GM18499 (cell line): ENCODE measurements at regions not wholly inside any gene's neighbourhood (a gene's known extent, or its start where the extent isn't known, plus 50 kb on each side); places are given as distances from the start of the nearest gene placed in this dataset.

ENCODE experiments used
- ATAC-seq: cut with Tn5 transposase; IDR thresholded peaks from one replicate; pipeline ENCODE4 v1.9.1; 2021; ENCODE audit warnings: moderate number of reproducible peaks; ENCODE audit not compliant: insufficient read depth, unreplicated experiment

GRCh38 chr13:59480396-59481259 is 683.1 kb downstream of the DIAPH3 start:
- no peak for ATAC-seq

GRCh38 chr13:59483501-59484145 is 680.1 kb downstream of the DIAPH3 start:
- ATAC-seq = no peak

- ATAC-seq = no peak
Measured at GRCh38 chr13:59487883-59488282, 675.8 kb downstream of the DIAPH3 start.

- no peak for ATAC-seq
Measured at GRCh38 chr13:59488436-59488835, 675.3 kb downstream of the DIAPH3 start.

DNA sequence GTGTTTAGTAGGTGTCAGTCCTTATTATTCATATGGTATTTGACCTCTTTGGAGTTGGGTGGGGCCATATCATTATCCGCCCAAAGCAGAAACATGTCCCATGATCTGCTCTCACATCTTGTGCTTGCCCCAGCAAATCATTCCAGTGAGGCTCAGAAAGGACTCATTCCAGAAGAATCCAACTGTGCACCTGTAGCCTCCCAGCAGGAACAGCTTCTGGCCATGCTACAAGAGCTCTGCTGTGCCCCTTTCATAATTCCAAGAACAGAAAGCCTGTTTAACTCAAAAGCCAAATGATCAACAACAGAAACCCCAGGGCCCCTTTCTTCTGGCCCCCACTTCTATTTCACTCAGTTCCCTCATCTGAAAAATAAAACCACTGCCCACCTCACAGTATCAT is 673.1 kb downstream of the DIAPH3 start:
- no peak for ATAC-seq

DNA sequence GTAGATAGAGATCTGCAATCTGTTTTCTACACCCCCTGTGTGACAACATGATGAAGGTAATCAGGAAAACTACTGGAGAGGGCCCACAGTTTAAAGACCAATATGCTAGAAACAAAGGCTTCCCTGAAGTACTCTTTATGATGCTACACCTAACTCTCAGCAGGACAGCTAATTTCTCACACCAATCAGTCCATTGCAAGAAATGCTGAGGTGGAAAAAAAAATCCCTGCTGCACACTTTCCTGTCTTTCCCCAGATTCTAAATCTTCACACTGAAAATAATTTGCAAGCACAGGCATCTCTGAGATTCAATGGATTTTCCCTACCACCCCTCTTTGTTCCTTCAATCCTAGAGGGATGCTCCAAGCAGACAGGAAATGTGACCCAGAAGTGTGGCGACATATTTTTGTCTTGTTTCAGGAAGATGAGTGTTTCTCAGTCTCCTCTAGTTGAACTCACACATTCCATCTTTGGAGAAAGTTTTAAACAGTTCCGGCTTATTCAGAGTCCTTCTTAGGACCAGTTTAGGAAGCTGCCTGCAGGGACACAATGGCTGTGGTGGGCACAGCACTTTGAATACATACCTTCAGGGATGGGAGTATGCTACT is 671.6 kb downstream of the DIAPH3 start:
- no peak for ATAC-seq

DNA sequence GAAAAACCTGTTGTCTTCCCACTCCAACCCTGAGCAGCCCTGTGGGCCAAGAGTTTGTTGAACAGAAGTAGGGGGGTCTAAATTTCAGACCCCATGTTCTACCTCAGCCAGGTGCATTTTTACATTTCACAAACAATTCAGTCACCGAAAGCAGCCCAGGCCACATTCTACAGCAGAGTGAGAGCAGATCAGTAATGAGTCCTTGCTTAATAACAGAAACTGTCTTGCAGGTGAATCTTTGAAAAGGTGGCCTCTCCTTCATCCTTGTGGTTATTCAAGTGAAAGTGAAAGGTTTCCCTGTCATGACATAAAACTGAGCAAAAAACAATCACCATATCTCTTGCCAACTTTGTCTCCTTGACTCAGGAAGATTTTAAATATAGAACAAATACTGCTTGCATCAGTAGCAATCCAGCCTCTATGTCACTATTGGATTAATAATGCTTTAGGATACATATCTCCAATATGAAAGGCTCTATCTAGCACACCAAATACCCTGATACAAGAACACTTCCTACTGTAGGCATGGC is 670.2 kb downstream of the DIAPH3 start:
- ATAC-seq = no peak

DNA sequence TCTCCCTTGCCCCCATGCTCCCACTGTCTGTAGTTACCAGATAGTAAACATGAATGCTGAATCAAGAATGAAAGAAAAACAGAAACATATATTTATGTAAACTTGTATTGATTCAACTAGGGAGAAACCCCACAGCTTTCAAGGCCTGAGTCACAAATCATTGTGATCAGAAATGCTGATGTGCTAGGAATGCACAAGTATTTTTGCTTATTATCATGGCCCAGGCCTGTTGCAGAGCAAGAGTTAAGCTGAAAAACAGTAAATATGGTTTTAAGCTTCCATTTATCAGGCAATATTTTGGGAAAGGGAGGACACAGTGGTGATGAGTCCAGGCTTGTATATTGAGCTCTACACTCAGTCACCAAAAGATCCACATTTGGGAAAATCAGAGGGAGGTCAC is 669.6 kb downstream of the DIAPH3 start:
- ATAC-seq = no peak

GRCh38 chr13:59494560-59494970 is 669.2 kb downstream of the DIAPH3 start:
- no peak for ATAC-seq

DNA sequence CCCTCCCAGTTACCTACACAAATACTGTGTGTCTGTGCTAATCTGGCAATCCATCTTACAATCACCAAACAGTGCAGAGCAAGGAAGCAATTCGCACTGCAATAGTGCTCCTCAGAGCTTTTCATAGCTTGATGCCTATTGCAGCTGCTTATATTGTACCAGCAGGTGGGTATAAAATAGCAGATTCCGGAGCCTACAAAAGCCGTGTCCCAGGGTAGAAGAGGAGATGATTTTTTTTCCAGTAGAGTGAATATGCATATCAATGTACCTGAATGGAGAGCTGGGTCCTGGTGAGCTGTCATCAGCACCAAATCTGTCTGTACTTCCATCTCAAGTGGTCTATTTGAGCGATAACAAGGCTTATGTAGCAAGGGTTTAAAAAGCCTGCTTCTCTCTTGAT is 668.4 kb downstream of the DIAPH3 start:
- no peak for ATAC-seq

DNA sequence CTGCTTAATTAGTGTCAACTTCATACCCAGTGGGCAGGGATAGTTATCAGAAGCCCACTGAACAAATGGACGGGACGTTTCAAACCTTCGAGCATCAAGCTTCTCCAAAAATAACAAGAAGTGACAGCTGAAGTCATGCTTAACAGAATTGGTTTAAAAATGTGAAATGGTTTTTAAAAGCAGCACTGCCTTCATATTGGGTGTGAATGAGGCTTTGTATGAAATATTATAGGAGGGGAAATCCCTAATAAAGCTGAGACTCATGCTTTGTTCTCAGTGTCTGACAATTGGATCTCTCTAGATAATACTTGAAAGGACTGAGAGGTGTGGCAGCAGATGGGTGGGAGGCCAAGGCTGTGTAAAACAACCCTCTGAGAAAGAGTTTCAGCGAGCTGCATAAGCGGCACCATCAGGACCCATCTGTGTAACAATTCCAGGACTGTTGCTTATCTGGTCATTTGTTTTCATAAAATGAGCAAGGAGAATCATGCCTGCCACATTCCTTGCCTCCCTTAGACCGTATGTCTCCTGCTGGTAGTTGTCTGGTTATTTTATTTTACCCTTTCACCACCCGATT is 667.7 kb downstream of the DIAPH3 start:
- ATAC-seq = no peak

GRCh38 chr13:59497621-59498247 is 666.0 kb downstream of the DIAPH3 start:
- no peak for ATAC-seq

DNA sequence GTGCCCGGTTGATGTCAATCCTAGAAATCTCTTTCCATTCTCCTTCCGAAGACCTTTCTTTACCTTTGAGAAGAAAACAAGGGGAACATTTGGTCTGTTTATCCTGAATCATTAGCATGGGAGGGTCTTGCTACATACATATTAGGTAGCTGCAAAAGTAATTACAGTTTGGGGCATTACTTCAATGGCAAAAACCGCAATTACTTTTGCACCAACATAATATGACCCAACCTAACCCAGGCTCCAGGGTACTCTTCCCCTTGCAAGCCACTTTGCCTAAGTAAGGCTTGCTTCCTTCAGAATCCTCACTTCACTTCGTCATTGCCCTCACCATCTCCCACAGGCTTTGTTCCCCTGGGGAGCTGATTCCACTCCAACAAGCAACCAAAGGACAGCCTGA is 662.7 kb downstream of the DIAPH3 start:
- ATAC-seq = no peak

DNA sequence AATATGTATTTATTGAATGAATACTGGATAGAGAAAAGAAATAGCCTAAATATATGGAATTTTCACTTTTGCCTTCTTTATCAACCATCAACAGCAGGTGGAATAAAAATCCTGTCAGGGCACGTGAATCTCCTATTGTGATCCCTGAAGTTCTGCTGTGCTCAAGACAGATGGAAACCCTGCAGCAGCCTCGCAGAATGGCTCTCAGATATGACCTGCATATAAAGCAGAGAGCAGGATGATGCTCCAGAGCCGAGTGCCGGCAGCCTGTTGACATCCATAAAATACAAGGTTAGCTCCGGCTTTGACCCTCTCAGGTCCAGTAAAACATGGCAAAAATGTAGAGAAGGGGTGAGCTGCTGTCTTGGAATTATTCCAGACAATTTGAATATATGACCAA is 659.3 kb downstream of the DIAPH3 start:
- ATAC-seq = no peak

- no peak for ATAC-seq
Measured at GRCh38 chr13:59510386-59510785, 653.3 kb downstream of the DIAPH3 start.

DNA sequence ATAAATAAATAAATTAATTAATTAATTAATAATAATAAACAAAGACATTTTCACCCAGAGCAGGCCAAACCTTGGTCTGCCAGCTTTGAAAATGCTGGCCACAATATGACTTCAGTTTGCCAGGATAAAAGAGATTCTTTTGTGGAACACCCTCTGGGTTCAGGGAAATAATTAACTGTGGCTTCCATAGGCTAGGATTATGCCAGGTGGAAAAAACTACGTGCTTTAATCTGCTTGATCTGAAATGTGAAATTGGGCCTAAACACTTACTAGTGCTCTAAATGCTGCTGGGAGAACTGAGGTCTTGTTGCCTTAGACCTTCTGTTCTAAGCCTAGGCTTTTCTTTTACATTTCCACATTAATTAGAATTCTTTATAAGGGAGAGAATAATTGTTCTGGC is 650.0 kb downstream of the DIAPH3 start:
- no peak for ATAC-seq

DNA sequence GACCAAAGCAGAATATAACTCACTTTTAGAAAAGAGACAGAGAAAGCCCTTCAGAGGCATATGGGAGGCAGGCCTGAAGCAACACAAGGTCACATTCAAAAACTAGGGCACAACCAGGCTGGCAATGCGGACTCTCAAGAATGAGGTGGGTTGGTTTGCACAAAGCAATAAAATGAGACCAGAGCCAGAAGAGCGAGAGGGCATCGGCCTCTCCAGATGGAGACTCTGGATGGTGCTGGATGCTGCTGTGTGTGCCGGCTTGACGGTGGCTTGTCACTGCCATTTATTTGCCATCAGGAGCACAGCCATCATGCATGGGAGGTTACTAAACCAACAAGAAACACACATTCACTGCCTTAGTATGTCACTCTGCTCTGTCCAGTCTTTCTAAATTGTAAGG is 649.4 kb downstream of the DIAPH3 start:
- ATAC-seq = no peak

GRCh38 chr13:59519819-59520218 is 643.9 kb downstream of the DIAPH3 start:
- no peak for ATAC-seq

DNA sequence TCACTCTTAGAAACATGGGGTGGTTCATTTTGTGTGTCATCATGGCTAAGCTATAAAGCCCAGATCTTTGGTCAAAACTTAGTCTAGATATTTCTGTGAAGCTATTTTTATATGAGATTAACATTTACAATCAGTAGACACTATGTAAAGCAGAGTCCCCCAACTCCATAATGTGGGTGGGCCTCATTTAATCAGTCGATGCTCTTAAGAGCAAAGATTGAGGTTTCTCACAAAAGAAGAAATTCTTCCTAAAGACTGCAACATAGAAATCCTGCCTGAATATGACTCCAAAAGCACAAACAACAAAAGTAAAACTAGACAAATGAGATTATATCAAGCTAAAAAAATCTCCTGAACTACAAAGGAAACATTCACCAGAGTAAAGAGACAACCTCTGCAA is 642.2 kb downstream of the DIAPH3 start:
- ATAC-seq = no peak

GRCh38 chr13:59522652-59523051 is 641.1 kb downstream of the DIAPH3 start:
- ATAC-seq = no peak
